SK-N-SH treated with all-trans-retinoic acid at 6 μM for 48 hours (cell line): ENCODE measurements at regions not wholly inside any gene's neighbourhood (a gene's known extent, or its start where the extent isn't known, plus 50 kb on each side); places are given as distances from the start of the nearest gene placed in this dataset.

Experiments
- POU6F1 ChIP-seq: fragments of 250-450 bp; sonication (Bioruptor Pico); IDR thresholded peaks from 2 replicates; pipeline ENCODE4 v1.8.0; 2021; ENCODE audit warnings: low read depth, mild to moderate bottlenecking, moderate library complexity, borderline replicate concordance
- PPARA ChIP-seq: fragments of 250-450 bp; sonication (Bioruptor Pico); IDR thresholded peaks from 2 replicates; pipeline ENCODE4 v1.5.0; 2020; ENCODE audit warnings: mild to moderate bottlenecking, borderline replicate concordance
- RARB ChIP-seq: fragments of 250-450 bp; sonication (Bioruptor Pico); IDR thresholded peaks from 2 replicates; pipeline ENCODE4 v1.8.0; 2021; ENCODE audit warnings: mild to moderate bottlenecking, moderate library complexity
- ZFP3 ChIP-seq: fragments of 250-450 bp; sonication (Bioruptor Pico); IDR thresholded peaks from 2 replicates; pipeline ENCODE4 v1.5.0; 2020; ENCODE audit warnings: mild to moderate bottlenecking, moderate library complexity
- ZFP30 ChIP-seq: fragments of 450-650 bp; formaldehyde crosslinking; IDR thresholded peaks from 2 replicates; pipeline ENCODE4 v1.5.0; 2022; ENCODE audit warnings: mild to moderate bottlenecking, moderate library complexity
- ZNF565 ChIP-seq: fragments of 450-650 bp; formaldehyde crosslinking; conservative IDR thresholded peaks from 2 replicates; pipeline ENCODE4 v1.5.0; 2020; ENCODE audit warnings: low read depth, mild to moderate bottlenecking, moderate library complexity

- TF ChIP-seq RARB (CRISPR knock-in tag) (no peak), ZNF565 (no peak), ZFP30 (CRISPR knock-in tag) (no peak), ZFP3 (CRISPR knock-in tag) (no peak), POU6F1 (no peak), PPARA (CRISPR knock-in tag) (no peak)
These were observed 52.1 kb upstream of the PPFIA2 start for GRCh38 chr12:81811061-81811777.
